WERI-Rb-1 (cell line): ENCODE measurements at regions not wholly inside any gene's neighbourhood (a gene's known extent, or its start where the extent isn't known, plus 50 kb on each side); places are given as distances from the start of the nearest gene placed in this dataset.

Source experiments
- DNase-seq: peaks from one replicate; pipeline ENCODE4 v3.0.0-alpha.2; 2020
- H3K27ac ChIP-seq: fragments of 250-450 bp; sonication (Bioruptor Pico); 2 replicates; pipeline ENCODE4 v1.5.1; 2020; ENCODE audit warnings: mild to moderate bottlenecking, moderate library complexity
- H3K27me3 ChIP-seq: fragments of 250-450 bp; sonication (Bioruptor Pico); 2 replicates; pipeline ENCODE4 v1.5.1; 2021; ENCODE audit warnings: mild to moderate bottlenecking, low read depth, moderate library complexity; ENCODE audit not compliant: insufficient read depth, severe bottlenecking
- H3K36me3 ChIP-seq: fragments of 250-450 bp; sonication (Bioruptor Pico); 2 replicates; pipeline ENCODE4 v1.5.1; 2020; ENCODE audit warnings: mild to moderate bottlenecking, moderate library complexity
- H3K4me3 ChIP-seq: 2 replicates; pipeline ENCODE4 v1.5.1; 2011; ENCODE audit warnings: low read depth, mild to moderate bottlenecking, control low read depth, low read length
- H3K9me3 ChIP-seq: fragments of 250-450 bp; sonication (Bioruptor Pico); 2 replicates; pipeline ENCODE4 v1.5.1; 2021; ENCODE audit warnings: mild to moderate bottlenecking, moderate library complexity; ENCODE audit not compliant: severe bottlenecking
- CTCF ChIP-seq: IDR thresholded peaks from 2 replicates; pipeline ENCODE4 v1.5.1; 2011; ENCODE audit warnings: low read depth, mild to moderate bottlenecking, control low read depth, inconsistent platforms, low read length

- DNase-seq: no peak
- TF ChIP-seq CTCF: no peak
- no peak overlapping the region for H3K4me3 ChIP-seq
- no peak overlapping the region for H3K27ac ChIP-seq
- H3K27me3 ChIP-seq: no peaks in the 10 kb centered on the region
- H3K36me3 ChIP-seq: no peaks in the 10 kb centered on the region
- no peaks in the 10 kb centered on the region for H3K9me3 ChIP-seq
These were observed 135.0 kb downstream of the DIRAS2 start for GRCh38 chr9:90507621-90508020.

GRCh38 chr9:90508940-90509339 lies 133.7 kb downstream of the DIRAS2 start:
- Histone ChIP-seq H3K4me3 (no peak overlapping the region), H3K9me3 (no peaks in the 10 kb centered on the region), H3K27ac (no peak overlapping the region), H3K36me3 (no peaks in the 10 kb centered on the region), H3K27me3 (no peaks in the 10 kb centered on the region)
- no peak for TF ChIP-seq CTCF
- no peak for DNase-seq

DNA sequence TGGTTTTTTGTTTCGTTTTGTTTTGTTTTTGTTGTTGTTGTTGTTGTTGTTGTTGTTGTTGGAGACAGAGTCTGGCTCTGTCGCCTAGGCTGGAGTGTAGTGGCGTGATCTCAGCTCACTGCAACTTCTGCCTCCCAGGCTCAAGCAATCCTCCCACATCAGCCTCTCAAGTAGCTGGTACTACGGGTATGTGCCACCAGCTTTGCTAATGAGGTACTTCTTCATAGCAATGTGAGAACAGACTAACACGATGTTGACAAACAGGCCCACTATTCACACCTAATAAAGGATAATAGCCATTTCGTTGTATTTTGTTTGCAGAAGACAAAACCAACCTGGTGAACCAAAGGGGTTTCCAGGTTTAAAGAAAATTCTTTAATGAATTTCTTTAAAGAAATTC lies 130.9 kb downstream of the DIRAS2 start:
- no peak for DNase-seq
- no peak for TF ChIP-seq CTCF
- Histone ChIP-seq H3K36me3 (no peaks in the 10 kb centered on the region), H3K9me3 (no peaks in the 10 kb centered on the region), H3K27me3 (no peaks in the 10 kb centered on the region), H3K27ac (no peak overlapping the region), H3K4me3 (no peak overlapping the region)

DNA sequence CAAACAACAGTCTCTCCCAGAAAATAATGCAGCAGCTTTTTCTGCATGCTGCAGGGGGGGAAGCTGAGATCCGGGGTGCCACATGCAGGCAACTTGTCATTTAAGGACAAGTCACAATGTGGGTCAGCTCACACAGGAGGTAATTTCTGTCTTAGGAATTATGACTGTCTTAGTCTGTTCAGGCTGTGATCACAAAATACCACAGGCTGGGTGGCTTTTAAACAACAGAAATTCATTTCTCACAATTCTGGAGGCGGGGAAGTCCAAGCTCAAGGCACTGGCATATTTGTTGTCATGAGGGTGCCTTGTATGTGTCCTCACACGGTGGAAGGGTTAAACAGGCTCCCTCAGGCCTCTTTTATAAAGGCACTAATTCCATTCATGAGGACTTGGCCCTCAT lies 127.7 kb downstream of the DIRAS2 start:
- no peak overlapping the region for H3K4me3 ChIP-seq
- TF ChIP-seq CTCF: no peak

DNA sequence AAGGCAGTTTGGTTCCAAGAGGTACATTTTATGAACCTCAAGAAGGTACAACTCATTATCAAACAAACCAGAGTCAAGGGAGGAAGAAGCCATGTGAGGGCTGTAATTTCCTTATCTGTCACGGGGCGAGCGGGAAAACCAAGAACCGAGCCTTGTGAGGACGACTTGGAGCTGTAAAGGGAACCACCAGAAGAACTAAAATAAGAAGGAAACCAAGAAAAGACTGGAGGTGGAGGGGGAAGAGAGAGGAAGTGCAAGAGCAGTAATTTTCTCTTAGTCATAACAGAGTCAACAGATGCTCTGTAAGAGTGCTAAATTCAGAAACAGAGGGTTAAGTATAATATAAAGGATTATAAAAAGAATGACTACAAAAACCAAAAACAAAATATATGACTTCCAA lies 127.1 kb downstream of the DIRAS2 start:
- H3K27me3 ChIP-seq: no peaks in the 10 kb centered on the region
- no peaks in the 10 kb centered on the region for H3K36me3 ChIP-seq
- no peak for TF ChIP-seq CTCF
- H3K9me3 ChIP-seq: no peaks in the 10 kb centered on the region
- no peak overlapping the region for H3K4me3 ChIP-seq
- no peak for DNase-seq
- no peak overlapping the region for H3K27ac ChIP-seq

More for the DNA sequence above, 127.7 kb downstream of the DIRAS2 start:
- DNase-seq: no peak
- H3K36me3 ChIP-seq: no peaks in the 10 kb centered on the region
- H3K27me3 ChIP-seq: no peaks in the 10 kb centered on the region
- no peak overlapping the region for H3K27ac ChIP-seq
- no peaks in the 10 kb centered on the region for H3K9me3 ChIP-seq

GRCh38 chr9:90517103-90517502 lies 125.5 kb downstream of the DIRAS2 start:
- no peak overlapping the region for H3K27ac ChIP-seq
- no peak for TF ChIP-seq CTCF
- DNase-seq: no peak

More at GRCh38 chr9:90517103-90517502, 125.5 kb downstream of the DIRAS2 start:
- Histone ChIP-seq H3K36me3 (no peaks in the 10 kb centered on the region), H3K27me3 (no peaks in the 10 kb centered on the region), H3K9me3 (no peaks in the 10 kb centered on the region), H3K4me3 (no peak overlapping the region)
